ENCODE measurements at regions not wholly inside any gene's neighbourhood (a gene's known extent, or its start where the extent isn't known, plus 50 kb on each side); places are given as distances from the start of the nearest gene placed in this dataset.

GRCh38 chr11:98630736-98631135, 390.0 kb upstream of the CNTN5 start:
- WGBS, 2 donors, result 50 to 59% methylated on average over 7 to 8 of the region's 8 CpGs

GRCh38 chr11:98657711-98658110, 363.0 kb upstream of the CNTN5 start:
- no peak for TF ChIP-seq POLR2A (IDR thresholded peaks at IDR 0.05)
- no peak for TF ChIP-seq CTCF (IDR thresholded peaks at IDR 0.05)
- no peaks in the 10 kb centered on the region for H3K27me3 ChIP-seq
- H3K36me3 ChIP-seq, result no peaks in the 10 kb centered on the region
- H3K27ac ChIP-seq, result no peak overlapping the region
- no peaks in the 10 kb centered on the region for H3K4me1 ChIP-seq
- H3K4me3 ChIP-seq, result no peak overlapping the region
- intact Hi-C loops (cut with DNase I), result no loop called here
- H3K9me3 ChIP-seq, result no peaks in the 10 kb centered on the region
- no peak for DNase-seq

More at GRCh38 chr11:98630736-98631135, 390.0 kb upstream of the CNTN5 start:
- no peak overlapping the region for H3K27ac ChIP-seq
- intact Hi-C loops (cut with DNase I), result no loop called here
- no peaks in the 10 kb centered on the region for H3K36me3 ChIP-seq
- TF ChIP-seq POLR2A (IDR thresholded peaks at IDR 0.05) (no peak), CTCF (IDR thresholded peaks at IDR 0.05) (no peak)
- H3K27me3 ChIP-seq, result no peaks in the 10 kb centered on the region
- H3K4me3 ChIP-seq, result no peak overlapping the region
- DNase-seq, result no peak
- no peaks in the 10 kb centered on the region for H3K9me3 ChIP-seq
- H3K4me1 ChIP-seq, result no peaks in the 10 kb centered on the region

- intact Hi-C loops (cut with DNase I), result no loop called here
- Histone ChIP-seq H3K27me3 (no peaks in the 10 kb centered on the region), H3K4me1 (no peaks in the 10 kb centered on the region), H3K36me3 (no peaks in the 10 kb centered on the region), H3K4me3 (no peak overlapping the region), H3K27ac (no peak overlapping the region), H3K9me3 (no peaks in the 10 kb centered on the region)
- DNase-seq, result no peak
- TF ChIP-seq POLR2A (IDR thresholded peaks at IDR 0.05) (no peak), CTCF (IDR thresholded peaks at IDR 0.05) (no peak)
- WGBS, 2 donors, result 61 to 62% methylated on average over 4 of the region's 4 CpGs
Observed at GRCh38 chr11:98659431-98659830, 361.3 kb upstream of the CNTN5 start.

- WGBS, 2 donors, result 73 to 85% methylated on average over 2 of the region's 2 CpGs
Observed at GRCh38 chr11:98674390-98674789, 346.4 kb upstream of the CNTN5 start.

GRCh38 chr11:98679673-98680072, 341.1 kb upstream of the CNTN5 start:
- intact Hi-C loops (cut with DNase I), result no loop called here
- WGBS, 2 donors, result 68 to 76% methylated on average over 1 of the region's 1 CpG
- Histone ChIP-seq H3K4me3 (no peak overlapping the region), H3K27ac (no peak overlapping the region), H3K9me3 (no peaks in the 10 kb centered on the region), H3K27me3 (no peaks in the 10 kb centered on the region), H3K36me3 (no peaks in the 10 kb centered on the region), H3K4me1 (no peaks in the 10 kb centered on the region)
- TF ChIP-seq CTCF (IDR thresholded peaks at IDR 0.05) (no peak), POLR2A (IDR thresholded peaks at IDR 0.05) (no peak)
- no peak for DNase-seq

More at GRCh38 chr11:98674390-98674789, 346.4 kb upstream of the CNTN5 start:
- intact Hi-C loops (cut with DNase I), result no loop called here
- Histone ChIP-seq H3K36me3 (no peaks in the 10 kb centered on the region), H3K27ac (no peak overlapping the region), H3K4me1 (no peaks in the 10 kb centered on the region), H3K27me3 (no peaks in the 10 kb centered on the region), H3K4me3 (no peak overlapping the region), H3K9me3 (no peaks in the 10 kb centered on the region)
- DNase-seq, result no peak
- TF ChIP-seq POLR2A (IDR thresholded peaks at IDR 0.05) (no peak), CTCF (IDR thresholded peaks at IDR 0.05) (no peak)

Data from esophagus squamous epithelium (tissue), 5 donors.